ENCODE measurements at regions not wholly inside any gene's neighbourhood (a gene's known extent, or its start where the extent isn't known, plus 50 kb on each side); places are given as distances from the start of the nearest gene placed in this dataset.
A peak's percentile ranks its signal among the peaks of the same experiment; 100 is the strongest.

GRCh38 chr6:51350308-51350904 is 531.7 kb downstream of the TFAP2B start:
- TF ChIP-seq CTCF (IDR thresholded peaks at IDR 0.05; ENCODE audit: insufficient read depth, low read length, poor library complexity, severe bottlenecking) = peak; percentile 48
- no peak for TF ChIP-seq EZH2phosphoT487 (conservative IDR thresholded peaks at IDR 0.05; ENCODE audit: low read length)
